Keratinocyte (primary cell): ENCODE measurements at regions not wholly inside any gene's neighbourhood (a gene's known extent, or its start where the extent isn't known, plus 50 kb on each side); places are given as distances from the start of the nearest gene placed in this dataset.

Source experiments
- DNase-seq: peaks from one replicate; pipeline ENCODE4 v3.0.0-alpha.2; 2011; ENCODE audit warnings: low read depth, missing footprints, low spot score
- FAIRE-seq: peaks from 2 replicates; lab custom pipeline; 2011; peaks lifted over from hg19 to GRCh38; lab: Jason Lieb, UNC
- H2AFZ ChIP-seq: 2 replicates; pipeline ENCODE4 v1.6.0; 2012; ENCODE audit warnings: low read length, control low read depth, inconsistent platforms; ENCODE audit not compliant: control insufficient read depth
- H3K27ac ChIP-seq: 2 replicates; pipeline ENCODE4 v1.5.1; 2011; ENCODE audit warnings: low read length; ENCODE audit not compliant: control insufficient read depth, insufficient read depth
- H3K27me3 ChIP-seq: 3 replicates; pipeline ENCODE4 v1.6.0; 2011; ENCODE audit warnings: low read length; ENCODE audit not compliant: control insufficient read depth, insufficient read depth; ENCODE audit errors: extremely low read depth
- H3K36me3 ChIP-seq, 2 experiments: 2 replicates in 1 of 2; 3 replicates in 1 of 2; pipeline ENCODE4 v1.5.1; 2011; ENCODE audit warnings: low read length in 2 of 2, mild to moderate bottlenecking in 1 of 2; ENCODE audit not compliant: control insufficient read depth in 2 of 2, insufficient read depth in 2 of 2; ENCODE audit errors: extremely low read depth in 1 of 2
- H3K4me1 ChIP-seq: 3 replicates; pipeline ENCODE4 v1.5.1; 2011; ENCODE audit warnings: low read length; ENCODE audit not compliant: control insufficient read depth, insufficient read depth; ENCODE audit errors: extremely low read depth
- H3K4me2 ChIP-seq: 3 replicates; pipeline ENCODE4 v1.6.0; 2011; ENCODE audit warnings: low read depth, low read length; ENCODE audit not compliant: control insufficient read depth, insufficient read depth; ENCODE audit errors: extremely low read depth
- H3K4me3 ChIP-seq, 3 experiments: fragments of 200-600 bp in 1 of 3; sonication (generic) in 1 of 3; 2 replicates in 2 of 3; 3 replicates in 1 of 3; pipeline ENCODE4 v1.5.1; 2011 to 2016; ENCODE audit warnings: low read length in 3 of 3, mild to moderate bottlenecking in 3 of 3, control low read depth in 2 of 3, inconsistent platforms in 1 of 3, low read depth in 1 of 3, mixed read lengths in 1 of 3, mixed run types in 1 of 3, moderate library complexity in 1 of 3; ENCODE audit not compliant: control insufficient read depth in 2 of 3, insufficient read depth in 2 of 3; ENCODE audit errors: extremely low read depth in 1 of 3
- H3K79me2 ChIP-seq: 2 replicates; pipeline ENCODE4 v1.6.0; 2012; ENCODE audit warnings: low read length; ENCODE audit not compliant: control insufficient read depth, insufficient read depth
- H3K9ac ChIP-seq: 3 replicates; pipeline ENCODE4 v1.6.0; 2011; ENCODE audit warnings: low read length; ENCODE audit not compliant: control insufficient read depth, insufficient read depth; ENCODE audit errors: extremely low read depth
- H3K9me1 ChIP-seq: 3 replicates; pipeline ENCODE4 v1.6.0; 2011; ENCODE audit warnings: low read length; ENCODE audit not compliant: control insufficient read depth, insufficient read depth; ENCODE audit errors: extremely low read depth
- H3K9me3 ChIP-seq: 2 replicates; pipeline ENCODE4 v1.5.1; 2012; ENCODE audit warnings: low read depth, low read length; ENCODE audit not compliant: control insufficient read depth
- H4K20me1 ChIP-seq: 3 replicates; pipeline ENCODE4 v1.6.0; 2011; ENCODE audit warnings: low read length; ENCODE audit not compliant: control insufficient read depth, insufficient read depth; ENCODE audit errors: extremely low read depth
- EZH2 ChIP-seq: IDR thresholded peaks from one replicate; pipeline ENCODE4 v1.6.1; 2012; ENCODE audit warnings: inconsistent platforms, mild to moderate bottlenecking, low read length, moderate library complexity
- dilution Hi-C: fragments of 300-500 bp; cut with MboI; formaldehyde crosslinking; loops from one replicate; pipeline ENCODE4 v1.7.0; 2020; ENCODE audit warnings: low sequenced_read_pairs; ENCODE audit not compliant: extremely low pct_ligation_motif_present
- TF ChIP-seq, protein P1 (sequence below), 3 experiments: IDR thresholded peaks in 1 of 3; conservative IDR thresholded peaks in 1 of 3; optimal IDR thresholded peaks in 1 of 3; 2 replicates in 2 of 3; 3 replicates in 1 of 3; pipeline versions ENCODE3 to v1.5.1; 2011; ENCODE audit warnings: low read length in 3 of 3, mild to moderate bottlenecking in 3 of 3, moderate library complexity in 2 of 3, control low read depth in 1 of 3, inconsistent platforms in 1 of 3; ENCODE audit not compliant: insufficient read depth in 2 of 3; ENCODE audit errors: extremely low read depth in 1 of 3

- dilution Hi-C loops: no loop called here
- Histone ChIP-seq H3K27me3 (no peaks in the 10 kb centered on the region), H3K9me3 (no peaks in the 10 kb centered on the region), H3K4me3 (no peak overlapping the region), H3K4me1 (no peaks in the 10 kb centered on the region), H3K9ac (no peak overlapping the region), H3K4me2 (no peak overlapping the region), H4K20me1 (no peaks in the 10 kb centered on the region), H3K27ac (no peak overlapping the region), H3K36me3 (no peaks in the 10 kb centered on the region), H3K79me2 (no peaks in the 10 kb centered on the region), H2AFZ (no peak overlapping the region), H3K9me1 (no peaks in the 10 kb centered on the region)
- DNase-seq: no peak
- TF ChIP-seq, protein P1, sequence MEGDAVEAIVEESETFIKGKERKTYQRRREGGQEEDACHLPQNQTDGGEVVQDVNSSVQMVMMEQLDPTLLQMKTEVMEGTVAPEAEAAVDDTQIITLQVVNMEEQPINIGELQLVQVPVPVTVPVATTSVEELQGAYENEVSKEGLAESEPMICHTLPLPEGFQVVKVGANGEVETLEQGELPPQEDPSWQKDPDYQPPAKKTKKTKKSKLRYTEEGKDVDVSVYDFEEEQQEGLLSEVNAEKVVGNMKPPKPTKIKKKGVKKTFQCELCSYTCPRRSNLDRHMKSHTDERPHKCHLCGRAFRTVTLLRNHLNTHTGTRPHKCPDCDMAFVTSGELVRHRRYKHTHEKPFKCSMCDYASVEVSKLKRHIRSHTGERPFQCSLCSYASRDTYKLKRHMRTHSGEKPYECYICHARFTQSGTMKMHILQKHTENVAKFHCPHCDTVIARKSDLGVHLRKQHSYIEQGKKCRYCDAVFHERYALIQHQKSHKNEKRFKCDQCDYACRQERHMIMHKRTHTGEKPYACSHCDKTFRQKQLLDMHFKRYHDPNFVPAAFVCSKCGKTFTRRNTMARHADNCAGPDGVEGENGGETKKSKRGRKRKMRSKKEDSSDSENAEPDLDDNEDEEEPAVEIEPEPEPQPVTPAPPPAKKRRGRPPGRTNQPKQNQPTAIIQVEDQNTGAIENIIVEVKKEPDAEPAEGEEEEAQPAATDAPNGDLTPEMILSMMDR (optimal IDR thresholded peaks at IDR 0.05 in 1 of 3, IDR thresholded peaks at IDR 0.05 in 1 of 3, conservative IDR thresholded peaks at IDR 0.05 in 1 of 3; ENCODE audit: extremely low read depth in 1 of 3, insufficient read depth in 2 of 3, low read length in 3 of 3): no peak
- TF ChIP-seq EZH2: no peak
- FAIRE-seq: no peak
These were observed 87.6 kb downstream of the TEX13C start for GRCh38 chrX:125407314-125407713.

- Histone ChIP-seq H3K4me3 (no peak overlapping the region), H3K9me3 (no peaks in the 10 kb centered on the region), H2AFZ (no peak overlapping the region), H3K4me1 (no peaks in the 10 kb centered on the region), H4K20me1 (no peaks in the 10 kb centered on the region), H3K27ac (no peak overlapping the region), H3K36me3 (no peaks in the 10 kb centered on the region), H3K79me2 (no peaks in the 10 kb centered on the region), H3K4me2 (no peak overlapping the region), H3K9ac (no peak overlapping the region), H3K27me3 (no peaks in the 10 kb centered on the region), H3K9me1 (no peaks in the 10 kb centered on the region)
- no peak for DNase-seq
- TF ChIP-seq, protein P1 (optimal IDR thresholded peaks at IDR 0.05 in 1 of 3, IDR thresholded peaks at IDR 0.05 in 1 of 3, conservative IDR thresholded peaks at IDR 0.05 in 1 of 3; ENCODE audit: extremely low read depth in 1 of 3, insufficient read depth in 2 of 3, low read length in 3 of 3): no peak
- TF ChIP-seq EZH2: no peak
- dilution Hi-C loops: no loop called here
- no peak for FAIRE-seq
These were observed 101.1 kb downstream of the TEX13C start for GRCh38 chrX:125420809-125421208.
